ENCODE measurements at regions not wholly inside any gene's neighbourhood (a gene's known extent, or its start where the extent isn't known, plus 50 kb on each side); places are given as distances from the start of the nearest gene placed in this dataset.

- no peak for DNase-seq (ENCODE audit: low spot score)
Observed at GRCh38 chr16:79713609-79714309, 113.2 kb upstream of the MAF start.

GRCh38 chr16:79712276-79712675 lies 111.7 kb upstream of the MAF start:
- no peak for DNase-seq (ENCODE audit: low spot score)

- DNase-seq (ENCODE audit: low spot score), result no peak
Observed at GRCh38 chr16:79707876-79708275, 107.3 kb upstream of the MAF start.

GRCh38 chr16:79703066-79703465 lies 102.5 kb upstream of the MAF start:
- no peak for DNase-seq (ENCODE audit: low spot score)

- DNase-seq (ENCODE audit: low spot score), result no peak
Observed at GRCh38 chr16:79698341-79698753, 97.8 kb upstream of the MAF start.

- DNase-seq (ENCODE audit: low spot score), result no peak
Observed at GRCh38 chr16:79697562-79698112, 97.1 kb upstream of the MAF start.

- DNase-seq (ENCODE audit: low spot score), result no peak
Observed at GRCh38 chr16:79691007-79691406, 90.5 kb upstream of the MAF start.

GRCh38 chr16:79690159-79690558 lies 89.6 kb upstream of the MAF start:
- DNase-seq (ENCODE audit: low spot score), result no peak

GRCh38 chr16:79687249-79688130 lies 87.0 kb upstream of the MAF start:
- no peak for DNase-seq (ENCODE audit: low spot score)

- no peak for DNase-seq (ENCODE audit: low spot score)
Observed at GRCh38 chr16:79685871-79686270, 85.3 kb upstream of the MAF start.

- no peak for DNase-seq (ENCODE audit: low spot score)
Observed at GRCh38 chr16:79679334-79679733, 78.8 kb upstream of the MAF start.

- DNase-seq (ENCODE audit: low spot score), result no peak
Observed at GRCh38 chr16:79677799-79678530, 77.4 kb upstream of the MAF start.

- no peak for DNase-seq (ENCODE audit: low spot score)
Observed at GRCh38 chr16:79673635-79674034, 73.1 kb upstream of the MAF start.

GRCh38 chr16:79672524-79672923 lies 72.0 kb upstream of the MAF start:
- no peak for DNase-seq (ENCODE audit: low spot score)

- no peak for DNase-seq (ENCODE audit: low spot score)
Observed at GRCh38 chr16:79668502-79668901, 68.0 kb upstream of the MAF start.

- no peak for DNase-seq (ENCODE audit: low spot score)
Observed at GRCh38 chr16:79665970-79666369, 65.4 kb upstream of the MAF start.

GRCh38 chr16:79664407-79664806 lies 63.9 kb upstream of the MAF start:
- DNase-seq (ENCODE audit: low spot score), result no peak

GRCh38 chr16:79662669-79663313 lies 62.3 kb upstream of the MAF start:
- DNase-seq (ENCODE audit: low spot score), result no peak

GRCh38 chr16:79662122-79662521 lies 61.6 kb upstream of the MAF start:
- no peak for DNase-seq (ENCODE audit: low spot score)

- no peak for DNase-seq (ENCODE audit: low spot score)
Observed at GRCh38 chr16:79661578-79661977, 61.0 kb upstream of the MAF start.

- DNase-seq (ENCODE audit: low spot score), result no peak
Observed at GRCh38 chr16:79659344-79659743, 58.8 kb upstream of the MAF start.

All from D341Med (cell line).